ENCODE measurements at regions not wholly inside any gene's neighbourhood (a gene's known extent, or its start where the extent isn't known, plus 50 kb on each side); places are given as distances from the start of the nearest gene placed in this dataset.

DNA sequence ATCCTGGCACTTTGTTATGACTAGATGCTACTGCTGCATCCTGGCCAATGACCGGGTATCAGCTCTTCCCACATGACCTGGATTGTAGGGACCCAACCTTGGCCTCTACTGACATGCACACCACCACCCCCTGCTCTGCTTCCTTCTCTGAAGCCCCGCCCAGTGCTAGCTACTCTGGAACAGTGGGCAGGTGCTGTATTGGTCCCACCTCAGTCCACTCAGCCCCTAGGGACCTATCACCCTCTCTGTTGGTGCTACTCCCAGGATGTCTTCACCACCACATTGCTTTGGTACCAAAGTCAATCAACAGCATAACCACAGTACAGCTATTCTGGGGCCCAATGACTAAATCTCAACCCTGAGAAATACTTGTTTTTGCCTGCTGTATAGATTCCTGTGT is 170.2 kb upstream of the PRICKLE2 start:
- no peak for TF ChIP-seq CTCF (IDR thresholded peaks at IDR 0.05)
- TF ChIP-seq EZH2 (IDR thresholded peaks at IDR 0.05): no peak
